GM10248 (cell line): ENCODE measurements at regions not wholly inside any gene's neighbourhood (a gene's known extent, or its start where the extent isn't known, plus 50 kb on each side); places are given as distances from the start of the nearest gene placed in this dataset.

Experiments used
- CTCF ChIA-PET: fragments of 300-600 bp; sonication (Branson Sonifier 250); formaldehyde crosslinking; extraction: SDS; loops from one replicate; lab custom pipeline; 2021; ENCODE audit warnings: antibody characterized with exemption; lab: Yijun Ruan, JAX
- POLR2A ChIA-PET: fragments of 350-650 bp; sonication (Branson Sonifier 250); formaldehyde crosslinking; extraction: SDS; loops from one replicate; lab custom pipeline; 2020; ENCODE audit warnings: antibody characterized with exemption; lab: Yijun Ruan, JAX
- DNase-seq: peaks from one replicate; pipeline ENCODE4 v3.0.0; 2012; ENCODE audit errors: extremely low spot score
- TF ChIP-seq, protein P1 (sequence below): IDR thresholded peaks from 2 replicates; pipeline ENCODE4 v1.5.1; 2012; ENCODE audit warnings: mild to moderate bottlenecking, low read depth; ENCODE audit errors: extremely low read depth, missing control alignments, control extremely low read depth

DNA sequence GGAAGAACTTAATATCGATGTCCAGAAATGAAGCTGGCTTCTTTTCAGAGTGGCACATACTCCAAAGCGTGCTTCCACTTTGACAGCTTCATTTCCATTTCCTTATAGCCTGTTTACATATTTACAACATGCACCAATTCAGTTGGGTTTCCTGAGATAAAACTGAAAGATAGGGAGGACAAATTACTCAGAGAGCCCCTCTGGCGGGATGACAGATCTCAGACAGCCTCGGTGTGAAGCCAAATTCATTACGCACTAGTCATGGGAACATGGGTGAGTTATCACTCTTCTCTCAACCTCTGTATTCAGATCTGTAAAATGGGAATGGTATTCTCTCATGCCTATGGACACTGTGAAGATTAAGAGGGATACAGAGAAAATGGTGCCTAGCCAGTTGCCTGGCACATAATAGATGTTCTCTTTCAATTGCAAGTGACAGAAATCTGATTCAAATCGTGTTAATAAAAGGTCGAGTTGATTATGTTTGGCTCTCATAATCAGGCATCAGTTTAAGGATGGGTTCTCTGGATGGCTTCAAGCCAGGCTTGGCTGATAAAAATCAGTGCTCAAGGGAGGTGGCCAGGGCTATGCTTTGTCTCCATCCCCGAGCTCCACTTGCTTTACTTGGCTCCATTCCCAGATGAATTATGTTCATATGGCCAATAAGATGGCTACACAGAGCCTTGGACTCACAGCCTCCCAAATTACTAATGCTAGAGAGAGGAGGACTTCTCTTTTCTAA, 132.2 kb upstream of the C1QTNF7 start:
- POLR2A ChIA-PET, result no interaction called here
- no peak for DNase-seq
- TF ChIP-seq, protein P1, sequence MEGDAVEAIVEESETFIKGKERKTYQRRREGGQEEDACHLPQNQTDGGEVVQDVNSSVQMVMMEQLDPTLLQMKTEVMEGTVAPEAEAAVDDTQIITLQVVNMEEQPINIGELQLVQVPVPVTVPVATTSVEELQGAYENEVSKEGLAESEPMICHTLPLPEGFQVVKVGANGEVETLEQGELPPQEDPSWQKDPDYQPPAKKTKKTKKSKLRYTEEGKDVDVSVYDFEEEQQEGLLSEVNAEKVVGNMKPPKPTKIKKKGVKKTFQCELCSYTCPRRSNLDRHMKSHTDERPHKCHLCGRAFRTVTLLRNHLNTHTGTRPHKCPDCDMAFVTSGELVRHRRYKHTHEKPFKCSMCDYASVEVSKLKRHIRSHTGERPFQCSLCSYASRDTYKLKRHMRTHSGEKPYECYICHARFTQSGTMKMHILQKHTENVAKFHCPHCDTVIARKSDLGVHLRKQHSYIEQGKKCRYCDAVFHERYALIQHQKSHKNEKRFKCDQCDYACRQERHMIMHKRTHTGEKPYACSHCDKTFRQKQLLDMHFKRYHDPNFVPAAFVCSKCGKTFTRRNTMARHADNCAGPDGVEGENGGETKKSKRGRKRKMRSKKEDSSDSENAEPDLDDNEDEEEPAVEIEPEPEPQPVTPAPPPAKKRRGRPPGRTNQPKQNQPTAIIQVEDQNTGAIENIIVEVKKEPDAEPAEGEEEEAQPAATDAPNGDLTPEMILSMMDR, result no peak
- CTCF ChIA-PET, result interaction anchor here (1.1 kb wide), 1 partner anchor 9 kb away, joined by 3 read pairs; no protein-coding TSS in a partner anchor

DNA sequence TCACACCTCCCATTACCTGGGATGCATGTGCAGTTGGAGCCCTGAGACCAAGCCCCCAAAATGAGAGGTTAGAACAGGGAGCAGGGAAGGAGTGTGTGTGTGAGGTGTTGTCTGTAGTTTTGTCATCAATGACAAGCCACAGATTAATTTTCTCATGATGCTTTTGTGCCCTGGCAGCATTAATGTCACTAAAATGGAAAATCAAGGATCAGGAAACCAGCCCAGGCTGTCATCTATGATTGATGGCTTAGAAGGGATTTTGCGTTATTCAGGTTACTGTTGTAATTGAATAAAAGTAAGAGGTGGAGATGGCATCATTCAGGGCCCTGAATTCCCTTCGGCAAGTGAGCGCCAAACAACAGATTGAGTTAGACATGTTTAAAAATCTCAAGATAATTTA, 130.5 kb upstream of the C1QTNF7 start:
- no peak for DNase-seq
- ChIA-PET POLR2A (no interaction called here), CTCF (no interaction called here)
- TF ChIP-seq, protein P1, result no peak

DNA sequence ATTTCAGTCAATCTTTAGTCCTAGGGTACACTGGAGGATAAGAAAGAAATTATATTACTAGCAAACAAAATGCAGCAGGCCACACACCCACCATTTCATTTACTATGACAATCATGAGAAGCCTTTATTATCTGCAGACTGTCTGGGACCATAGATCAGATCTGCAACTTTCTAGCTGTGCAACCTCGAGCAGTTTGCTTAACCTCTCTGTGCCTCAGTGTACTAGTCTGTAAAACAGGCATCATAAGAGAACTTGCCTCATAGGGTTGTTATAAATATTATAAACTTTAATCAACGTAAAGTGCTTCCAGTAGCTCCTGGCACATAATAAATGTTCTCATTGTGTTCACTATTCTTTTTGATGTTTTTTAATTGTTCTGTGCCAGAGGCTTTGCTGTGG, 128.2 kb upstream of the C1QTNF7 start:
- no peak for DNase-seq
- POLR2A ChIA-PET, result no interaction called here
- CTCF ChIA-PET, result no interaction called here
- TF ChIP-seq, protein P1, result no peak

DNA sequence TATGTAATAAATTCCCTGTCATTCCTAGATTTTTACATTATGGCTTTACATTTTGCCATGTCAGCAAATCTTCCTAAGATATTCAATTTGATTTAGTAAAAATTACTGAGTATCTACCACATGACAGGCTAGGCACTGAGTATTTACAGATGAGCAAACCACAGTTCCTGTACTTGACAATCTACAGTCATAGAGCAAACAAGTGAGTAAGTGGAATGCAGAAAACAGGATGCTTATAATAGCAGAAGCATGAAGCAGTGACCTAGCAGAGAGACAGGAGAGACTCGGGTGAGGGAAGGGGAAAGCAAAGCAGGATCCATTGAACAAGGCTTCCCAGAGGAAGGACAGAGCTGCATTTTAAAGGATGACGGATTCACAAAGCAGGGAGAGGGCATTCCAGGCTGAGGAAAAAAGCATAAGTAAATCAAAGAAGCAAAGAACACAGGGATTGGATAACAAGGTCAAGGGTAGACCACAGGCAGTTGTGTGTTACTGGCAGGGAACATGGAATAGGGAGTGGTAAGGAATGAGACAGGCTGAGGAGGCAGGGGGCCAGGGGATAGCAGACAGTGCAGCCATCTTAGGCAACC, 124.7 kb upstream of the C1QTNF7 start:
- TF ChIP-seq, protein P1, result no peak
- DNase-seq, result no peak
- ChIA-PET CTCF (interaction anchor here (1.4 kb wide), 1 partner anchor 93 kb away, joined by 6 read pairs; no protein-coding TSS in a partner anchor), POLR2A (no interaction called here)

DNA sequence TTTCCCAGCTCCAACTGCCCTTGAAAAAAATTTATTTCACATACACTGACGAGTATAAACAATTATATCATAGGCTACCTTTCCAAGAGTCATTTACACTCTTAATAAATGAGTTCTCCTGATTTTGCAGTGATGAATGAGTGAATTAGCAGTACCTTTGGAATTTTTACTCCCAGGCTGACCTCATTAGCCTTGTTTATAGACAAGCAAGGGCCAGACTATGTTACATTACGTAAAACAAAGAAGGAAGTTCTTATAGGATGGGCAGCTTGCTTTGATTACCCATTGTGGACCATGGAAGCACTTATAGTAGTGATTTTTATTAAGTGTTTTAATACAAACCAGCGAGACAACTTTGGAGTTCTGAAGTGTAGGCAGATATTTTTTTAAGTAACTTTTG, 112.9 kb upstream of the C1QTNF7 start:
- TF ChIP-seq, protein P1, result no peak
- DNase-seq, result no peak
- ChIA-PET CTCF (interaction anchor here (1.3 to 2.6 kb wide), 3 partner anchors 8 to 142 kb away, joined by 3 to 7 read pairs (median 5); no protein-coding TSS in a partner anchor), POLR2A (no interaction called here)

DNA sequence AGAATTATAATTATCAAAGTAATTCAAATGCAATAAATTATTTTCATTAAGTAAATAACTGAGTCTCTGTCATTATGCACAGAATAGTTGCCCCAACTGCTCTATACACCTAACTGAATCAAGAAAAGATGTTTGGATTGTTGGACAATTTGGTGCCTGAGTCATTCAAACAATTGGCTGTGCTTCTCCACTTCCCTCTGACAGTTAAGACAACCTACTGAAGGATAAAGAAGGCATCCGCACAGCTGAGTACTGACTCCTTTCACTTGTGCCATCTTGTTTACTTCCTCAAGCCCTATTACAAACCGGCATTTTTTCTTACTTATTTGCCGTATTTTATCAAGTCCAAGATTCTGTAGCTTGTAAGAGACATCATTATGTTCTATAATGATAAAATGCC, 110.6 kb upstream of the C1QTNF7 start:
- ChIA-PET CTCF (no interaction called here), POLR2A (no interaction called here)
- TF ChIP-seq, protein P1, result no peak
- DNase-seq, result no peak
